H1 (cell line): ENCODE measurements at regions not wholly inside any gene's neighbourhood (a gene's known extent, or its start where the extent isn't known, plus 50 kb on each side); places are given as distances from the start of the nearest gene placed in this dataset.

Source experiments
- CTCF ChIA-PET: fragments of 300-600 bp; sonication (Branson Sonifier 250); formaldehyde crosslinking; loops from one replicate; lab custom pipeline; 2021; ENCODE audit not compliant: partially characterized antibody; lab: Charles Lee
- POLR2A ChIA-PET: fragments of 300-600 bp; sonication (Branson Sonifier 250); formaldehyde crosslinking; loops from one replicate; lab custom pipeline; 2021; ENCODE audit warnings: inconsistent platforms; ENCODE audit not compliant: partially characterized antibody; lab: Charles Lee
- DNase-seq, 2 experiments: peaks; one replicate each; pipeline versions ENCODE4 v3.0.0 to v3.0.0-alpha.2; 2010 to 2022; ENCODE audit warnings: low spot score in 2 of 2, low read depth in 1 of 2, mixed read lengths in 1 of 2
- FAIRE-seq: peaks from 2 replicates; lab custom pipeline; 2011; peaks lifted over from hg19 to GRCh38; lab: Jason Lieb, UNC
- H2AFZ ChIP-seq: 2 replicates; pipeline ENCODE4 v1.8.1; 2012; ENCODE audit warnings: low read length, inconsistent platforms
- H2AK5ac ChIP-seq: 2 replicates; pipeline ENCODE4 v1.6.1; 2013; ENCODE audit warnings: low read depth, low read length
- H2BK120ac ChIP-seq: replicated peaks from 2 replicates; pipeline ENCODE3; 2013; ENCODE audit warnings: low read depth, low read length, inconsistent platforms
- H2BK12ac ChIP-seq: 2 replicates; pipeline ENCODE4 v1.6.1; 2013; ENCODE audit warnings: low read depth, low read length
- H2BK15ac ChIP-seq: 2 replicates; pipeline ENCODE4 v1.6.1; 2013; ENCODE audit warnings: low read length
- H2BK20ac ChIP-seq: 2 replicates; pipeline ENCODE4 v1.6.1; 2013; ENCODE audit warnings: low read length
- H2BK5ac ChIP-seq: 2 replicates; pipeline ENCODE4 v1.6.1; 2013; ENCODE audit warnings: low read depth, low read length
- H3K14ac ChIP-seq: 2 replicates; pipeline ENCODE4 v1.6.1; 2013; ENCODE audit warnings: inconsistent platforms; ENCODE audit not compliant: insufficient read length
- H3K18ac ChIP-seq: 2 replicates; pipeline ENCODE4 v1.6.1; 2013; ENCODE audit warnings: low read length; ENCODE audit errors: extremely low read depth
- H3K23ac ChIP-seq: 2 replicates; pipeline ENCODE4 v1.6.1; 2013; ENCODE audit warnings: inconsistent platforms; ENCODE audit not compliant: insufficient read length
- H3K23me2 ChIP-seq: 2 replicates; pipeline ENCODE4 v1.6.1; 2013; ENCODE audit warnings: low read depth, low read length
- H3K27ac ChIP-seq: 2 replicates; pipeline ENCODE4 v1.6.1; 2011; ENCODE audit warnings: low read depth, low read length, inconsistent platforms
- H3K27me3 ChIP-seq, 4 experiments: replicated peaks in 1 of 4; 1 replicate in 1 of 4; 2 replicates in 3 of 4; pipeline versions ENCODE4 v1.6.1 to v1.8.1; 2011 to 2013; ENCODE audit warnings: low read length in 3 of 4, mild to moderate bottlenecking in 3 of 4, inconsistent platforms in 2 of 4, mixed read lengths in 2 of 4, moderate library complexity in 1 of 4; ENCODE audit not compliant: control insufficient read depth in 3 of 4, insufficient read depth in 3 of 4; ENCODE audit errors: extremely low read depth in 1 of 4
- H3K36me3 ChIP-seq, 4 experiments: 2 replicates each; pipeline versions ENCODE4 v1.6.1 to v1.8.1; 2011 to 2013; ENCODE audit warnings: mild to moderate bottlenecking in 4 of 4, low read length in 3 of 4, moderate library complexity in 2 of 4, control low read depth in 1 of 4, inconsistent platforms in 1 of 4; ENCODE audit not compliant: insufficient read depth in 4 of 4, control insufficient read depth in 2 of 4
- H3K4ac ChIP-seq: replicated peaks from 2 replicates; pipeline ENCODE3; 2013; ENCODE audit warnings: low read length, low read depth, mixed read lengths, inconsistent platforms; ENCODE audit not compliant: insufficient read length
- H3K4me1 ChIP-seq, 4 experiments: replicated peaks in 1 of 4; 1 replicate in 1 of 4; 2 replicates in 3 of 4; pipeline versions ENCODE4 v1.6.1 to v1.8.1; 2011 to 2013; ENCODE audit warnings: low read length in 3 of 4, inconsistent platforms in 2 of 4, mixed read lengths in 1 of 4; ENCODE audit not compliant: insufficient read depth in 4 of 4, control insufficient read depth in 3 of 4
- H3K4me2 ChIP-seq, 2 experiments: 2 replicates each; pipeline versions ENCODE4 v1.6.1 to v1.8.1; 2011 to 2013; ENCODE audit warnings: low read depth in 2 of 2, low read length in 2 of 2, control low read depth in 1 of 2, inconsistent platforms in 1 of 2, mild to moderate bottlenecking in 1 of 2; ENCODE audit not compliant: insufficient read depth in 1 of 2
- H3K4me3 ChIP-seq, 4 experiments: fragments of 200-600, 300-600 bp in 1 of 4; sonication (generic), shearing (Covaris generic), sonication (Bioruptor Twin) in 1 of 4; 2 replicates each; pipeline versions ENCODE4 v1.5.1 to v1.8.1; 2011 to 2016; ENCODE audit warnings: low read length in 4 of 4, low read depth in 3 of 4, control low read depth in 2 of 4, inconsistent platforms in 2 of 4, mild to moderate bottlenecking in 2 of 4, mixed read lengths in 1 of 4, moderate library complexity in 1 of 4; ENCODE audit not compliant: insufficient read depth in 2 of 4; ENCODE audit errors: extremely low read depth in 1 of 4
- H3K56ac ChIP-seq: replicated peaks from 2 replicates; pipeline ENCODE3; 2013; ENCODE audit warnings: low read depth, mild to moderate bottlenecking, mixed read lengths, low read length, inconsistent platforms; ENCODE audit not compliant: insufficient read length
- H3K79me1 ChIP-seq: 2 replicates; pipeline ENCODE4 v1.6.1; 2013; ENCODE audit warnings: low read depth, low read length, control low read depth
- H3K79me2 ChIP-seq, 2 experiments: 2 replicates each; pipeline versions ENCODE4 v1.6.1 to v1.8.1; 2012 to 2013; ENCODE audit warnings: low read length in 2 of 2, mild to moderate bottlenecking in 2 of 2, inconsistent platforms in 1 of 2; ENCODE audit not compliant: insufficient read depth in 2 of 2, control insufficient read depth in 1 of 2
- H3K9ac ChIP-seq, 4 experiments: replicated peaks in 1 of 4; 1 replicate in 1 of 4; 2 replicates in 3 of 4; pipeline versions ENCODE4 v1.6.1 to v1.8.1; 2011 to 2013; ENCODE audit warnings: low read depth in 3 of 4, low read length in 3 of 4, control low read depth in 2 of 4, mild to moderate bottlenecking in 2 of 4, moderate library complexity in 2 of 4, inconsistent platforms in 1 of 4; ENCODE audit errors: extremely low read depth in 1 of 4
- H3K9me3 ChIP-seq, 2 experiments: 2 replicates each; pipeline versions ENCODE4 v1.6.1 to v1.8.1; 2012 to 2013; ENCODE audit warnings: mild to moderate bottlenecking in 2 of 2, moderate library complexity in 2 of 2, control low read depth in 1 of 2, inconsistent platforms in 1 of 2, low read depth in 1 of 2, low read length in 1 of 2, mixed read lengths in 1 of 2; ENCODE audit not compliant: insufficient read depth in 2 of 2
- H4K20me1 ChIP-seq, 2 experiments: replicated peaks in 1 of 2; 2 replicates each; pipeline versions ENCODE3 to v1.8.1; 2011 to 2013; ENCODE audit warnings: inconsistent platforms in 2 of 2, low read length in 2 of 2, mild to moderate bottlenecking in 1 of 2; ENCODE audit not compliant: insufficient read depth in 2 of 2, control insufficient read depth in 1 of 2
- H4K5ac ChIP-seq: 2 replicates; pipeline ENCODE4 v1.6.1; 2013; ENCODE audit warnings: low read length, low read depth, mixed read lengths, inconsistent platforms; ENCODE audit not compliant: insufficient read length
- H4K8ac ChIP-seq: 2 replicates; pipeline ENCODE4 v1.8.0; 2013; ENCODE audit warnings: mild to moderate bottlenecking, moderate library complexity, low read length, inconsistent platforms; ENCODE audit not compliant: insufficient read depth; ENCODE audit errors: extremely low read depth
- H4K91ac ChIP-seq: replicated peaks from 2 replicates; pipeline ENCODE3; 2013; ENCODE audit warnings: low read length, mixed read lengths, inconsistent platforms; ENCODE audit not compliant: insufficient read length
- ASH2L ChIP-seq: fragments of 200-600, 300-600 bp; sonication (generic); IDR thresholded peaks from one replicate; pipeline ENCODE4 v1.7.1; 2017; ENCODE audit warnings: low read length
- BRCA1 ChIP-seq: IDR thresholded peaks from 2 replicates; pipeline ENCODE4 v1.6.1; 2012; ENCODE audit warnings: low read depth, low read length, improper control_type of control experiment
- CEBPB ChIP-seq: IDR thresholded peaks from 2 replicates; pipeline ENCODE4 v1.6.1; 2012; ENCODE audit warnings: low read depth, low read length
- CHD2 ChIP-seq: IDR thresholded peaks from 2 replicates; pipeline ENCODE4 v1.6.1; 2012; ENCODE audit warnings: low read length, improper control_type of control experiment
- NRF1 ChIP-seq: IDR thresholded peaks from 2 replicates; pipeline ENCODE4 v1.6.1; 2011; ENCODE audit warnings: mild to moderate bottlenecking, low read depth, low read length, improper control_type of control experiment
- POLR2AphosphoS5 ChIP-seq: IDR thresholded peaks from 2 replicates; pipeline ENCODE4 v1.6.1; 2011; ENCODE audit warnings: low read depth, low read length
- RAD21 ChIP-seq, 2 experiments: IDR thresholded peaks in 1 of 2; conservative IDR thresholded peaks in 1 of 2; 2 replicates each; pipeline ENCODE4 v1.6.1; 2011; ENCODE audit warnings: low read depth in 2 of 2, low read length in 2 of 2, improper control_type of control experiment in 1 of 2, inconsistent platforms in 1 of 2, mild to moderate bottlenecking in 1 of 2, moderate library complexity in 1 of 2
- SIN3A ChIP-seq, 2 experiments: IDR thresholded peaks in 1 of 2; conservative IDR thresholded peaks in 1 of 2; 2 replicates each; pipeline ENCODE4 v1.6.1; 2011 to 2012; ENCODE audit warnings: low read length in 2 of 2, improper control_type of control experiment in 1 of 2, low read depth in 1 of 2, mild to moderate bottlenecking in 1 of 2
- SP1 ChIP-seq: IDR thresholded peaks from 2 replicates; pipeline ENCODE4 v1.6.1; 2011; ENCODE audit warnings: low read depth, low read length
- SP4 ChIP-seq: IDR thresholded peaks from 2 replicates; pipeline ENCODE4 v1.6.1; 2012; ENCODE audit warnings: low read length, inconsistent platforms
- TAF7 ChIP-seq: optimal IDR thresholded peaks from 2 replicates; pipeline ENCODE3; 2011; ENCODE audit warnings: low read depth, mild to moderate bottlenecking, inconsistent platforms, low read length, moderate library complexity, borderline replicate concordance
- TEAD4 ChIP-seq: IDR thresholded peaks from 2 replicates; pipeline ENCODE4 v1.6.1; 2012; ENCODE audit warnings: low read depth, low read length, inconsistent platforms, mixed read lengths
- YY1 ChIP-seq: IDR thresholded peaks from 2 replicates; pipeline ENCODE4 v1.6.1; 2011; ENCODE audit warnings: low read depth, mild to moderate bottlenecking, low read length
- WGBS, 2 experiments: shearing (Covaris generic) in 1 of 2; methylation state at CpG; one replicate each; pipeline versions ENCODE4 v1.1.6 to v1.1.7; 2013 to 2015; ENCODE audit warnings: low lambda C conversion rate in 2 of 2, mixed read lengths in 2 of 2, inconsistent platforms in 1 of 2, low coverage in 1 of 2, missing lambda C conversion rate in 1 of 2; ENCODE audit not compliant: insufficient replicate concordance in 2 of 2, insufficient coverage in 1 of 2, insufficient read length in 1 of 2; ENCODE audit errors: extremely low coverage in 1 of 2, missing lambda C conversion rate in 1 of 2; 5-methylcytosine and 5-hydroxymethylcytosine counted together
- TF ChIP-seq, protein P1 (sequence below): IDR thresholded peaks from 2 replicates; pipeline ENCODE4 v1.6.1; 2012; ENCODE audit warnings: inconsistent platforms
- TF ChIP-seq, protein P2 (sequence below): IDR thresholded peaks from 2 replicates; pipeline ENCODE4 v1.6.1; 2011; ENCODE audit warnings: low read depth, mild to moderate bottlenecking, low read length; ENCODE audit not compliant: insufficient read depth

- Histone ChIP-seq H2BK12ac (no peak overlapping the region), H3K23ac (no peak overlapping the region), H3K14ac (no peak overlapping the region), H2AFZ (no peak overlapping the region), H3K4ac (no peak overlapping the region), H2BK120ac (no peak overlapping the region), H3K79me2 (no peaks in the 10 kb centered on the region), H3K79me1 (no peaks in the 10 kb centered on the region), H3K4me1 (no peaks in the 10 kb centered on the region; a peak in 3 of 7 replicates), H3K56ac (no peak overlapping the region), H2BK5ac (no peak overlapping the region), H4K91ac (no peak overlapping the region), H3K18ac (no peak overlapping the region), H3K27me3 (peaks cover 0 to 3% (median 0%) of the 10 kb centered on the region in 4 experiments; a peak in 1 of 7 replicates), H4K8ac (no peak overlapping the region; the same call in 1 of the 2 replicates), H2BK15ac (no peak overlapping the region), H3K27ac (no peak overlapping the region), H3K9me3 (peaks cover 4 to 9% of the 10 kb centered on the region in 2 experiments; a peak in 2 of 4 replicates), H2AK5ac (no peak overlapping the region), H3K36me3 (no peaks in the 10 kb centered on the region), H3K4me2 (no peak overlapping the region), H3K23me2 (no peaks in the 10 kb centered on the region), H2BK20ac (no peak overlapping the region), H3K4me3 (no peak overlapping the region), H4K20me1 (no peaks in the 10 kb centered on the region), H3K9ac (no peak overlapping the region), H4K5ac (no peak overlapping the region)
- POLR2A ChIA-PET, result no interaction called here
- DNase-seq (no peak), FAIRE-seq (no peak)
- 84% methylated on average over 4 of the region's 4 CpGs; no CpG with 5 or more reads in 1 of the 2 experiments for WGBS, 2 experiments
- CTCF ChIA-PET, result no interaction called here
- TF ChIP-seq SP4 (no peak), SP1 (no peak), TEAD4 (no peak), SIN3A (conservative IDR thresholded peaks at IDR 0.05 in 1 of 2, IDR thresholded peaks at IDR 0.05 in 1 of 2; ENCODE audit: low read depth in 1 of 2, low read length in 2 of 2) (no peak), TAF7 (no peak), CEBPB (no peak), YY1 (no peak), POLR2AphosphoS5 (no peak), ASH2L (no peak), RAD21 (IDR thresholded peaks at IDR 0.05 in 1 of 2, conservative IDR thresholded peaks at IDR 0.05 in 1 of 2; ENCODE audit: low read depth in 2 of 2, low read length in 2 of 2) (no peak), CHD2 (no peak), BRCA1 (no peak), NRF1 (no peak)
- TF ChIP-seq, protein P1, sequence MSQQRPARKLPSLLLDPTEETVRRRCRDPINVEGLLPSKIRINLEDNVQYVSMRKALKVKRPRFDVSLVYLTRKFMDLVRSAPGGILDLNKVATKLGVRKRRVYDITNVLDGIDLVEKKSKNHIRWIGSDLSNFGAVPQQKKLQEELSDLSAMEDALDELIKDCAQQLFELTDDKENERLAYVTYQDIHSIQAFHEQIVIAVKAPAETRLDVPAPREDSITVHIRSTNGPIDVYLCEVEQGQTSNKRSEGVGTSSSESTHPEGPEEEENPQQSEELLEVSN, result no peak
- TF ChIP-seq, protein P2, sequence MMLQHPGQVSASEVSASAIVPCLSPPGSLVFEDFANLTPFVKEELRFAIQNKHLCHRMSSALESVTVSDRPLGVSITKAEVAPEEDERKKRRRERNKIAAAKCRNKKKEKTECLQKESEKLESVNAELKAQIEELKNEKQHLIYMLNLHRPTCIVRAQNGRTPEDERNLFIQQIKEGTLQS, result no peak
Measured at GRCh38 chr3:127053979-127054378, 71.1 kb downstream of the PLXNA1 start.
